SHP77 treated with DMSO at 0.1 percent for 48 hours (cell line): ENCODE measurements at regions not wholly inside any gene's neighbourhood (a gene's known extent, or its start where the extent isn't known, plus 50 kb on each side); places are given as distances from the start of the nearest gene placed in this dataset.

Experiments used
- DNase-seq: peaks from one replicate; lab custom pipeline; 2025; lab: John Stamatoyannopoulos, UW

GRCh38 chr6:156131221-156131903 is 645.8 kb upstream of the ARID1B start:
- no peak for DNase-seq

- DNase-seq, result no peak
These were observed 650.6 kb upstream of the ARID1B start for GRCh38 chr6:156126535-156126934.

GRCh38 chr6:156125844-156126243 is 651.3 kb upstream of the ARID1B start:
- no peak for DNase-seq

GRCh38 chr6:156123731-156124130 is 653.4 kb upstream of the ARID1B start:
- DNase-seq, result no peak

- no peak for DNase-seq
These were observed 655.2 kb upstream of the ARID1B start for GRCh38 chr6:156121973-156122372.

- no peak for DNase-seq
These were observed 658.9 kb upstream of the NOX3 start for GRCh38 chr6:156114541-156114940.

- DNase-seq, result no peak
These were observed 658.0 kb upstream of the NOX3 start for GRCh38 chr6:156113631-156114030.

GRCh38 chr6:156111913-156112312 is 656.3 kb upstream of the NOX3 start:
- no peak for DNase-seq

- no peak for DNase-seq
These were observed 654.6 kb upstream of the NOX3 start for GRCh38 chr6:156110249-156110648.

- DNase-seq, result no peak
These were observed 654.1 kb upstream of the NOX3 start for GRCh38 chr6:156109713-156110112.

- no peak for DNase-seq
These were observed 652.0 kb upstream of the NOX3 start for GRCh38 chr6:156107624-156108101.

GRCh38 chr6:156102129-156102528 is 646.5 kb upstream of the NOX3 start:
- DNase-seq, result no peak

- DNase-seq, result no peak
These were observed 643.2 kb upstream of the NOX3 start for GRCh38 chr6:156098839-156099238.

- DNase-seq, result no peak
These were observed 631.8 kb upstream of the NOX3 start for GRCh38 chr6:156087487-156087886.

GRCh38 chr6:156082012-156082411 is 626.4 kb upstream of the NOX3 start:
- no peak for DNase-seq

GRCh38 chr6:156080371-156080770 is 624.7 kb upstream of the NOX3 start:
- no peak for DNase-seq

- no peak for DNase-seq
These were observed 613.2 kb upstream of the NOX3 start for GRCh38 chr6:156068881-156069280.

- DNase-seq, result no peak
These were observed 610.2 kb upstream of the NOX3 start for GRCh38 chr6:156065849-156066248.

GRCh38 chr6:156062091-156062563 is 606.5 kb upstream of the NOX3 start:
- no peak for DNase-seq

GRCh38 chr6:156061465-156061864 is 605.8 kb upstream of the NOX3 start:
- DNase-seq, result no peak

- DNase-seq, result no peak
These were observed 604.4 kb upstream of the NOX3 start for GRCh38 chr6:156060013-156060412.

GRCh38 chr6:156058356-156058755 is 602.7 kb upstream of the NOX3 start:
- DNase-seq, result no peak

- DNase-seq, result no peak
These were observed 602.2 kb upstream of the NOX3 start for GRCh38 chr6:156057869-156058268.

- DNase-seq, result no peak
These were observed 600.4 kb upstream of the NOX3 start for GRCh38 chr6:156056085-156056484.
